ENCODE measurements at regions not wholly inside any gene's neighbourhood (a gene's known extent, or its start where the extent isn't known, plus 50 kb on each side); places are given as distances from the start of the nearest gene placed in this dataset.
A peak's percentile ranks its signal among the peaks of the same experiment; 100 is the strongest.

DNA sequence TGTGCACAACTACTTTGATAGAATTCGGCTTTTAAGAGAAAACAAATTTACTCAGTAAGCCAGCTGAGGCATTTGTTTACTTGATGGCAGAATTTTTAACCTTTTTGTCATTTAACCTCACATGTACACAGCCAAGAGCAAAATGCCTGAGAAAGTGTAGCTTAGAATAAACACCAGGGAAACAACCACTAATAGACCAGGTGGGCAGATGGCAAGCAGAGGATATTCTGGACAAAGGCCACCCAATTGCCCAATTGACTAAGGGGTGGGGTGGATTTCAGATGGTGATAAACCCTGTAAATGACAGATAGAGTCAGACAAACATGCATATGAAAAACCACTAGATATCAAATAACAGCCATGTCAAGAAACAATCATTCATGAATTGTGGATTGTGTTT is 190.7 kb upstream of the FBXL4 start:
- DNase-seq: no peak

DNA sequence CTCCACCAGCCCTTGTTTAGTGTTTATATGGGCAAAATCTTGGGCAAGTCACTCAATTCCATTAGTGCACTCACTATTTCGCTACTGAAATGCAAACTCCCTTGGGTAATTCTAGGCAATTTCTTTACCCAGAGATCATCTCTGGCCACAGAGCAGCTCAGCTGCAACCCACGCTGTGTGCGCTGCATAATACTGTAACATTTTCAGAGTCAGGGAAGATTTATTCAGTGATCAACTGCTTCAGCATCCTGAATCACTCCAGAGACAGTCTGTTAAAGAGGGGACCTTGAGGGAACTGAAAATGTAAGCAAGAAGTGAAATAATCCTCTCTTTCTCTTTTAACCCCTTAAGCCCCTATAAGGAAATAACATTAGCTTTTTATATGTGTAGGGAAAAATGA is 189.6 kb upstream of the FBXL4 start:
- DNase-seq: no peak

DNA sequence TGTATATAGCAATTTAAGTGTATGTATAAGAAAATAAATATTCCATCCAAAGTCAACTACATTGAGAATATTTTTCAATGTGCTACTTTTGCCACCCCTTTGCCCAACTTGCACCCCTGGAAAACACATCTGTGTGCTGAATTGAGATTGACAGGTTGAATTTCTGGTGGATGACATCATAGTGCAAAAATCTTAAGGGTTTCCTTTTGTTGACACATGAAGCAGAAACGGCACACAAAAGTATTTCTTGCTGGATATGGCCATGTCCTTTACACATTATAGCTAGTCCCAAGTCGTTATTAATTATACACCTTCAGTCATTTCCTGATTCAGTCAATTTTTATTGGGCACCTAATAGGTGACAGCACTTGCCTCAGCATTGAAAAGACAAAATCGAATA is 188.7 kb upstream of the FBXL4 start:
- DNase-seq: no peak

DNA sequence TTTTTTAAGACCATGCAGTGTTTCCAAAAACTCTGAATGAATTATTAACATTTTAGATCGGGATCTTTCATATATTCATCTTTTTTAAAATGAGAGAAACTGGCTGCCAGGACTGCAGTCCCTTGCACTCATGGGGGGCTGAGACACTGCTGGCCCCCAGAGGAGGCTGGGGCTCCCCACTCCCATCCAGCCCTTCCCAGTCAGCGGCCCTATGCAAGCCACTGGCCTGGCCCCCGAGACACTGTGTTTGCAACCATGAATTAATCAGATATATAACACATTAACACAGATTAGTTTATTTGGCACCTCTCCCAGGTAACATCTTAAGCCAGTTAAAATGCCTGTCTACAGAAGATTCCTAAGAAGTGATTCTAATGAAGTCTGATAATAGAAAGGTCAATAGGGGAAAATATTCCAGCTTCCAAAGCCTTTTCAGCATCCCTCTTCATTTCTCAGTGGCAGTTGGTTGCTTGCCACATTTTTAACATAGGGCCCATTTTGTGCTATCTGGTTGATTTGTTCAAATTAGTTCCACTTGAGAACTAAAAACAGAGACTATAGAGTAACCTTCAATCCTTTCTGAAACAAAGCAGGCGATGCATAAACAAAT is 184.4 kb upstream of the FBXL4 start:
- no peak for DNase-seq

DNA sequence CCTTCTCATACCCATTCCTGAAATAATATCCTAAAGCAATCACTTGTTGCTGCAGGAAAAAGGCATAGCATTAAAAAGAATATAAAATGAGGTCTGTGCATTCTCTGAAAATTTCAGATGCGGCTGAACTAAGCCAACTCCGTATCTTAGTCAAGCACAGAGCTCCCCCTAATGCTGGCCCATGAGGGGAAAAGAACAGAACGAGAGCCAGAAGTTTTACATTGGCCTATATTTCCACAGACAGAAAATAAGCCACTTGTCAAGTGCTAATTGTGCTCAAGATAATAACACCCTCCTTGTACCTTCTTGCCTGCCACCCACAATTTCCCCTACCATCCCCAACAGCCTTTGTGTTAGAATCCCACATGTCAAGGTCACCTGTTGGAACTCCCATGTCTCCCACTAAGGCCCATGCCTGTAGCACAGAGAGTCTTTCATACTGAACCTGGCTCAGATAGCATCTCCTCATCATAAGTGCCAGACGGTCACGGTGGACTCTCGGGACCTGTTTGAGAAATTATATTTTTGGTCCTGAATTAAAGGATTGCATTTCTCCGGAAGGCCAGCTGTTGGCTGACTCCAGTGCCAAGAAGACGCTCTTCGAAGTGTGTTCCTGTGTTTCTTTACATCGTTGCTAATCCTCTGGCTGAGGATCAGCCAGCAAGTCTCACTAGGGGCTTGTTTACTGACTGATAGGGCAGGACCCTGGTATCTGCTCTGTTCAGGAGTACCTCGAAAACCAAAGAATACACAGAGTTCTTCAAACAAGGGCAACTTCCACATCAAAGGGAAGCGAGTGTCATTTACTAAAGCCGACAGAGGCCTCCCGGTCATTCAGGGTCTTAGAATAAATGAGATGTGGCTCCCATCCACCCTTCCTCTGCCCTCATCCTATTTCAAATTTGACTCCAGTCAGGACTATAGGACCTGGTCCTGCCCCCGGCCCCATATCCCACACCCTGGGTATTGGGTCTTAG is 183.4 kb upstream of the FBXL4 start:
- DNase-seq: no peak

DNA sequence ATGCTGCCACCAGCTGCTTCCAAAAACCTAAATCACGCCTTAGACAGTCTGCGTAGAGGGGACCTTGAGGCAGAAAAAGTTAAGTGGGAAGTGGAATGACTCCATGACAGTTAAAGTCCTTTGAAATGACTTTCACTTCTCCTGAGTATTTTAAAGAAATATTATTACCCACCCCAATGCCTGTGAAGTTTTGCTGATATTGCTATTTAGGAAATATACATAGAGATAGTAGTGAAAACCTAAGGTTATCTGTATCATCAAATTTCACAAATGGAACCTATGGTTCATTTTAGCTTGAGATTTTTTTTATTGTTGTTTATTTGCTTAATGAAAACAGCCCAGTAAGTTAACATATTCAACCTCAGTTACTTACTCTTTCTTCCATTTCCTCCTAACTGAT is 182.1 kb upstream of the FBXL4 start:
- no peak for DNase-seq

DNA sequence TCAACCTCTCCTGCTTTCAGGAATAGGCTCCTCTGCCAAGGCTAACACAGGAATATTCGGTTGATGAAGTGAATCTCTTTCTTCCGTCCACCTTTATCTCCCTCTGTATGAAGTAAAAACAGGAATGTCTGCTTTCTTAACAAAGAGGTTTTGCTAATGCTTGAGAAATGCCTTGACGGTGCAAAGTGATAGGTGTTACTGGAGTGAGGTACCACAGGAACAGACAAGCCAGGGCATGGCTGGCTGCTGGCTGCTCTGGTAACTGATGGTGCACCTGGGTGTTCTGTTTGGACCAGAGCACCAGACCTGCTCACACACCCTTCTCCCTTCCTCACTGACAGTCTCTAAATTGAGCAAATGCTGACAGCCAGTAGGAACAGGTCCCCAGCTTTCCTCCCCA is 174.0 kb upstream of the FBXL4 start:
- DNase-seq: no peak

DNA sequence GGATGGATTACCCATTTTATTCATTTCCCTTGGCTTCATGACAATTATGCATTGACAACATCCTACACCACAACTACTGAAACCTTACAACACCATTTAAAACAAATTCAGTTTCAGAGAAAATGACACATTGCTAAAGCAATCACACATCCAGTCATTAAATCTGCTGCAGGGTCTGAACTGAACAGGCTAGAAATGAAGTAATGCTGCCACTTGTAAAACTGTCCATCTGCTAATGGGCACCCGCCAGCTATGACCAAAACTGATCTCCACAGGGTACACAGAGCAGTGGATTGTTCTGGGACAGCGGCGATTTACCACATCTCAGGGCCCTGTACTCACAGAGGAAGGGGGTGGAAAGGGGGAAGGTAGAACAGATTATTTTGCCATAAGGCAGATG is 172.9 kb upstream of the FBXL4 start:
- DNase-seq: no peak

DNA sequence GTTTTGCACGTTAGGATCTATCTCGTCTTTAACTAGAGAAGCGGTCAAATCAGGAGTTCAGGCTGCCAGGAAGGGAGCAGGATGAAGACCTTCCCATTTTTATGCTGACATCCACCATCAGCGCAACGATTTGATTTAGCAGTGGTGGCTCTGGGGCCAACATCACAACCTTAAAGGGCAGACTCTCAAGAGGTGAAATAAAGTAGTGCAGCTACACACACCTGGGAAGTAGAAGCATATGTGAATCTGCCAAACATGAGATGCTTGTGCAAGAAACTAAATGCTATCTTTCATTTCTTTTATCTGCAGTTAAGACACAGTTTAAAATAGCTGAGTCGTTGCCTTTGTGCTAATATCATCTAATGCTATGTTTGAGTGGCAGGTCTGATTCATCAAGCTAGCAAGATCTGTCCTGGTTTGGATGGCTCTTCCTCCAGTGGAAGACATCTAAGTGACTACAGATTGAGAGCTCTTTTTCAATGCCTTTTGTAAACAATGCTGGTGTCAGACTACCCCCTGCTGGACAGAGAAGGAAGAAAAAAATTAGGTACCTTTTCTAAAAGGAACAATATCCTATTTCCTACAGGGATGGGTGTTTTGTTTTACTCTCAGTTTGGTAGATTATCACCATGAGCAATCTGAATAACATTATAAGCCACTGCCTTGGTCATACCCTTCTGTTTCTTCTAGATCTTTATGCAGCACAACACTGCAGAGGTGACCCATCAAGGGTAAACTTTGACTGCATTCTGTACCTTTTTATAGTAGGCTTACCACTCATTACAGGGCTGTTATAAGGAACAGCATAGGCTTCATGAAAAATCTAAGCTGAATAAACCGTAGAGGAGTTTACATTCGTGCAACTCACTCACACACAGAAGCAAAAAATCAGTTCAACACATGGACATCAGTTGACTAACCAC is 171.6 kb upstream of the FBXL4 start:
- peak in 1 of 2 donors; percentile 55 for DNase-seq

DNA sequence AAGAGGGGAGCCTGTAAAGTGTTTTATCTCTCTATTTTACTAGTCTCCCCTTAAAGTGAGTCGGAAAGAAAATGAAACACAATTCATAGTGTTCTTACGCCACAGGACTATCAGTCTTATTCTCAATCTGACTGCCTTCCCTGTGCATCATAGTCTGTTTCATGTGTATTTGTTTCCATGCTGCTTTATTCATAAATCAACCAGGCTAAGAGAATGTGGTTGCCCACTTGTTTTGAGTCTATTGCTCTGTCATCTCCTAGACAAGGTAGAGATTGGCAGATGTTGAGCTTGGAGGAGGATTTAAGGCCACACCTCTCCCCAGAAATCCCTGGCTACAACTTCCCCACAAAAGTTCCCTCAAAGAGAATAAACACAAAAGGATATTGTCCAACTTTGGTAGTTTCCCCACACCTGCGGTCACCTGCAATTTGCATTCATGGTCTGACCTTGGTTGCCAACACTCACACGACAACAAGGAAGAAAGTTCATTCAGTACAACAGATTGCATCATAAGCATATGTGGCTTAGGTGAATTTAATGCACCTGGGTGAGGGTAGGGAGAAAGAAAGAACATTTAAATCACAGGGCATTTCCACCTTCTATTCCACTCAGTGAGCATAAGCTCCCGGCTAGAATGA is 167.1 kb upstream of the FBXL4 start:
- no peak for DNase-seq

DNA sequence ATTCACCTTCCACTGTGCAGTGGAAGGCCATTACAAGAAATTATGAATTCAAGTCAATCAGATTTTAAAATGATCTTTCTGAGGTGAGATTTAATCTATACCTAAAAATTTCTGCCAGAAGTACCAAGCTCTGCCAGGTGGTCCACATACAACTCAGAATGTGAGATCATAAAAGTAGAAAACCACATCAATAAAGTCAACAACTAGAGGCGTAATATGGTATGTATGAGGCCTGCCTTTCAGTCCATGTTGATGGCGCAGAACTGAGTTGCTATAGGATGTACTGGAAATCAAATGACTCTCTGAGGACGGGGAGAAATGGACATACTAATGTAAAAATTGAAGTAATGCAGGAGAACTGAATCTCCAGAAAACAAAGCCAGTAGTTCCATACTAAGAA is 163.8 kb upstream of the FBXL4 start:
- DNase-seq: no peak

DNA sequence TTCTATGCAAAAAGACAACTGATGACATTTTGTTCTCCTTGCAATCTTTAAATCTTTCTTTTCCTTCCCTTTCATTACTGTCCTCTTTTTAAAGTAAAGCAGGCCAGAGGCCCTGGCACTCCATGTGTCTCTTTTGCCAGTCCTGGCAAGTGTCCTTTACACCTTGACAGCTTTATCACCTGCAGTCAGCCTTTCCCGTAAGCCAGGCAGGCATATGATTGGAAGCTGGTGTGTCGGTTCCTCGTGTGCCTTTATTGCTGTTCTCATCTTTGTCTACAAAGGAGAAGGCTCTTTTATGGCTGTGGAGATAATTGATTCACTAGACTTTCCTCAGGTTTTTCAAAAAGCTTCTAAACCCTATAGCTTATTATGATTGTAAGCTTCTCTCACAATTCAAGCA is 162.3 kb upstream of the FBXL4 start:
- no peak for DNase-seq

DNA sequence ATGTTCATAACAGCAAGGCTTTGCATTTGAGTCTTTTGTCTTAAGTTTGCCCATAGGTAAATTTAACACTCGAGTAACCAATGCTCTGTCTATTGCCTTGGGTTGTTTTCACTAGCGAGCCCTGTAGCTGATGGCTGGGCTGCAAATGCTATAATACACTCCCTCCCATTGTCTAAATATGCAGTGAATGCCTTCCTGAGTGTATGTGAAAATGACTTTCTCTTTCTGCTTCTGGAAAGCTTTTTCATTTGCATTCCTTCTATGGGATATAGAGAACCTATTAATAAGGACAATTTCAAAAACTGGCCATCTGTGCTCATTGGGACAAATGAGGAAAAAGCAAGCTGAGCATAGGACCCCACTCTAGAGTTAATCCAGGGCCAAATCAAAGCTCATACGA is 156.5 kb upstream of the FBXL4 start:
- DNase-seq: no peak

DNA sequence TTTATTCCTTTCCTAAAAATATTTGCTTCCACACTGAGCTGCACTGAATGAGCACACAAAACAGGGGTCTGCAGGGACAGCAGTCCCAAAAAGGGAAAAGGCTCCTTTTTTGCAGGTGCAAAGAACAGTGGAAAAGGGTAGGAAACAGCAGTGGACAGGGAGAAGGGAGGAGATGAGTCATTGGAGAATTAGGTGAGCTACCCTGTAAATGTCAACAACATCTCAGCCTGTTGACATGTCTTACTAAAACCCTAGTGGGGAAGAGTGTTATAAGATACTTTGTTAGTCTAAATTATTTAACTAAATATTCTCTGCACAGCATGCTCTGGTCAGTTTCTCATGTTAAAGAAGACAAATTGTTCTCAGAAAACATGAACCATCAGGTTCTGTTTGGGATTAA is 151.5 kb upstream of the FBXL4 start:
- DNase-seq: no peak

DNA sequence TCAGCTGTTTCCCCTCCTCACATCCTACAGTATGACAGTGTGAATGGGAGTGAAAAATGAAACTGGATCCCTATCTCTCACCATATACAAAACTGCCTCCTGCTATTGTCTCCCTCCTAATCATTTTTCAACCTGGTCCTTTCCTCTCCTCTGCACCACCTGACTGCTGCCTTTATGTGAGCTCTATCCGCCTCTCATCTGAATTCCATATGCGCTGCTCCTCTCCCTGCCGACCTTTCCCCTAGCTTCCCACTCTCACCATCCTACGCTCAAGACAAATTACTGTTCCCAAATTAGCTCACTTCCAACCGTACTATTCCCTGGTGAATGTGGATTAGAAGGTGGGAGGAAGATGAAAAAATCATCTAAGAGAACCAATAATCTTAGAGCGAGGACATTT is 148.4 kb upstream of the FBXL4 start:
- DNase-seq: no peak

DNA sequence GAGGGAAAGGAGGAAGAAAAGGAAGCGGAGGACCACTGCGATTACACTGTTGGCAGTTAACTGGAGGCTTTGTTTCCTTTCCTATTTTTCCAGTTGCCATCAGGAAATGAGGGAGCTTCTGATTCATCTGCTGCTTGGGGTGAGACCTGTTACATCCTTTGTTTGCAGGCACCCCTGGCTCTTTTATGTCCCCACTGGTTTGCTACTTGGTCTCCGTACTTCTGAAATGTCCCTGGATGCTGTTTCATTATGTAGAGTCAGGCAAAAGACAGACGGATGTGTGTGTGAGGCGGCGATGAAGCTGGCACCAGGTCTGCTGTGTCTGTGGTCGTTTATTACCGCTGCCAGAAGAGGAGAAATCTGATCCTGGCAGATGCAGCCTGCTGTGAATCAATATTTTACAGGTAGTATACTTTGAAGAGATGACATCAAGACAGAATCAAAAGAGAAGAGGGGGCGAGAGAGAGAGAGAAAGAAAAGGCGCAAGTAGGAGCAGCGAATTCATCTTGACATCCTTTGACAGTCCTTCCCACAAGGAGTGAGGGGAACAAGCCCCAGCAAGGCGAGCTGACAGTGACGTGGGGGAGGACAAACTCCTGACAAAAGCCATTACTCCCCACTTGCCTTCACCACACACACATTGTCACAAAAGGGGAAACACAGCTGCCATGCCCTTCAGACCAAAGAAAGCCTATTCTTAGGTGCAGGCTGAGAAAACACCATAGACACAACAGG is 145.9 kb upstream of the FBXL4 start:
- no peak for DNase-seq

DNA sequence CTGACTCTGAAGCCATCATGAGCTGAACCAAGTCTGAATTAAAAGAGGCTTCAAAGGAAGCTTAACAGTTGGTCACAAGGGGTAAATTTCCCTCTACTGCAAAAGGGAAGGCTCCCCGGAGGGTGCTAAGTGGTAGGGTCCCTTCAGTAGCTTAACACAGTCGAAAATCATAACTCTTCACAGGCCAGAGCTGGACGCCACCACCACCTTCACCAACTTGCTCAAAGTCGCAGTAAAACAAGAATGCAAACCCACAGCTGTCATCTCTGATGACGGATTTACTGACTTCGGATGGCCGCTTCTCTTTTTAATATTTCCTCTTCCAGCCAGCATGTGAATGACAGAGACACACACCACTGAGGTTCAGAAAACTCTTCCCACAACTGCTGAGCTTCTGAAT is 144.7 kb upstream of the FBXL4 start:
- no peak for DNase-seq

DNA sequence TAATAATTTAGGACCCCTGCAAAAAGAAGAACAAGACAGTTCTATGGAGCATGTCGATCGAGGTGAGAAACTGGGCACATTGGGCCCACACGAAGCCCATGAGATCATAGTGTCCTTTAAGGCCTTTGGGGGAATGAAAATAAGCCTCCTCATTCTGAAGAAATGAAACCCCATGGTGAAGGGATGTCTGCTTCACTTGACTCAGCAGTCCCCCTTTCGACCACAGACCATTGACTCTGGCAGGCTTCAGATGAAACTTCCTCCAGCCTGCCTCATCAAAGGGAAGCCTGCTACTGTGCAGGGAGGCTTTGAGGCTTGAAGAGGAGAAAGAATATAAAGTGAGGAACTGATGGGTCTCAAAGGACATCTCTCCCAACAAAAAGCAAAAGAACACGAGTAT is 144.2 kb upstream of the FBXL4 start:
- DNase-seq: no peak

DNA sequence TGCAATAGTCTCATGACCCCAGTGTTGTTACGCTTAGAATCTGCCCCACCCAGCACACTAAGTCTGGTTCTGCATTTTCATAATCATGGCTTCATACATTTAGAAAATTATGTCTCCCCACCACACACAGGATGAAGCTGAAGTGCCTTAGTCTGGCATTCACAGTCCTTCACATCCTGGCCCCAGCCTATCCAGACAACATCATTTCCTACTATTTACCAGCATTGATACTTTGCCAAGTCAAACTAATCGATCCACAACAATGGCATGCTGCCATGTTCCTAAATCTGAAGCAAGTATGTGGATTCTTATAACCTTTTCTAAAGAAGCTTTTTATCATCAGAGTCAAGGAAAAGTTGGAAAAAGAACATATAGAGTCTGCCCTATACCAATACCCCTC is 132.4 kb upstream of the FBXL4 start:
- no peak for DNase-seq

DNA sequence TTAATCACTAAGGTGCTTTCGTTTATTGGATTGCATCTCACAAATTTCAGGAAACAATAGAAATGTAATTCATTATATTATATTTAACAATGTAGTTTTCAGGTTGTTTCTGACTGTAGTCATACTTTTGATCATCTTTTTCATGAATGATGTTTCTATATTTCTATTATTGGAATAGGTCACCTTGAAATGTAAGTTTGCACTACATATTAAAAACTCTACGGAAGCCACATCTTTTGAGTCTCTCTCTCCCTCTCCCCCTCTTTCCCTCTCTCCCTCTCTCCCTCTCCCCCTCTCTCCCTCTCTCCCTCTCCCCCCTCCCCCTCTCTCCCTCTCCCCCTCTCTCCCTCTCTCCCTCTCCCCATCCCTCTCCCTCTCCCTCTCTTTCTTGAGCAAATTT is 131.3 kb upstream of the FBXL4 start:
- DNase-seq: no peak

DNA sequence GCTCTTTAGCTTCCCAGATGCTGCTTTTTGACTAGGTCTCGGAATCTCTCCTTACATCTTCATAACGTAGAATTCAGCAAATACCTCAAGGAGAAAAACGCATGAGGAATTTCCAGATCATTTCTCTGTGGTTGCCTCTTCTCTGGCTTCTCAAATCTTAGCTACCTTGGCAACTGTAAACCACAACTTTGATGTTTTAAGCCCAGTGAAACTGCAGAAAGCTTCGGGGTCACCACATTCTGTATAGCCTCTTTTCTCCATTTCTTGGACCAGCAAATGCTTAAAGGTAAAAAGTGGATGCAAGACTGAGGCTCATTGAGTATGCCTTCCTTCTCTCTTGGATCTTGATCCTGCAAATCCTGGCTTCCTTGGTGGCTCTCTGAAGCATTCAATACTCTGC is 125.5 kb upstream of the FBXL4 start:
- no peak for DNase-seq

DNA sequence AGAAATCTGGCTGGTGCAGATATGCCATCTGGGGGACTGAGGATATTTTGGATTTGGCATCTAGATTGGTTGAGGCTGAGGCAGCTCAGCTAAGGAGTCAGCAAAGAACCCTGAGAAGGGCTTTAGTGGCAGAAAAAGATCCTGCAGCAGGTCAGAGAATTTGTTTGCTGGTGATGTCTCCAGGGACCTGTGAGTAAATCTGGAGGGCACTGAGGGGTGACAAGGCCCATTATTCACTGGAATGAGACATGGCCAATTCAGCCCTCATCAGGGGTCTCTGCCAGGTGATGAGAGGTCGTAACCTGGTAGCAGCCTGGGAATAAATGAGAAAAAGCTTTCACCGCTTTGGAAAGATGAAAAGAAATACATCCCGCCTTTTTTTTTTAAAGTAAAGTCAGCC is 118.3 kb upstream of the FBXL4 start:
- DNase-seq: no peak

All from bone marrow (tissue), 2 donors.